Right lobe of liver (tissue), 4 donors: ENCODE measurements at regions not wholly inside any gene's neighbourhood (a gene's known extent, or its start where the extent isn't known, plus 50 kb on each side); places are given as distances from the start of the nearest gene placed in this dataset.

Experiments used
- POLR2A ChIP-seq: fragments of 450-650 bp; IDR thresholded peaks from one replicate; pipeline ENCODE4 v1.6.1; 2017; ENCODE audit warnings: antibody characterized with exemption, mild to moderate bottlenecking
- TF ChIP-seq, protein P1 (sequence below), 4 donors: fragments of 200-600 bp in 3 of 4; fragments of 450-650 bp in 1 of 4; IDR thresholded peaks; one replicate each; pipeline versions ENCODE4 v1.5.1 to v1.8.0; 2016 to 2022; ENCODE audit warnings: antibody characterized with exemption in 4 of 4, mild to moderate bottlenecking in 2 of 4
- donor health status: DM: no; HTN: no; CAD: no.
- donor health status: DM: no; HTN: no; CAD: no.
- donor health status: DM: no; HTN: yes; CAD: no.

DNA sequence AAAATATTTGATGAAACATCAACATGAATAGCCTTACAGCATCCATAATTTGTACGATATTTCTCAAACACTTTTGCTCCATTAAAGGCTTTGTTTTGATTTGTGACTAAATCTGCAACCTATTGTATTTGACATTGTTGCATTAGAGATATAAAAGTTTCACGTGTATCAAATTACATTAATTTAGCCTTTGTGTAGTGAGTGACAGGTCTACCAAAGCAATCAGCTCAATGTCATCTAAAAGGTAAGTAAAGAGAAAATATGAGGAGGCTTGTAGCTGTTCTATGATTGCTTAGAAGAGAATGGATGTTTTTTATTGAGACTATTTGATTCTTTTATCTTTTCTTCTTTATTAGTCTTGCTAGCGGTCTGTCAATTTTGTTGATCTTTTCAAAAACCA is 430.2 kb downstream of the GALR1 start:
- TF ChIP-seq, protein P1, sequence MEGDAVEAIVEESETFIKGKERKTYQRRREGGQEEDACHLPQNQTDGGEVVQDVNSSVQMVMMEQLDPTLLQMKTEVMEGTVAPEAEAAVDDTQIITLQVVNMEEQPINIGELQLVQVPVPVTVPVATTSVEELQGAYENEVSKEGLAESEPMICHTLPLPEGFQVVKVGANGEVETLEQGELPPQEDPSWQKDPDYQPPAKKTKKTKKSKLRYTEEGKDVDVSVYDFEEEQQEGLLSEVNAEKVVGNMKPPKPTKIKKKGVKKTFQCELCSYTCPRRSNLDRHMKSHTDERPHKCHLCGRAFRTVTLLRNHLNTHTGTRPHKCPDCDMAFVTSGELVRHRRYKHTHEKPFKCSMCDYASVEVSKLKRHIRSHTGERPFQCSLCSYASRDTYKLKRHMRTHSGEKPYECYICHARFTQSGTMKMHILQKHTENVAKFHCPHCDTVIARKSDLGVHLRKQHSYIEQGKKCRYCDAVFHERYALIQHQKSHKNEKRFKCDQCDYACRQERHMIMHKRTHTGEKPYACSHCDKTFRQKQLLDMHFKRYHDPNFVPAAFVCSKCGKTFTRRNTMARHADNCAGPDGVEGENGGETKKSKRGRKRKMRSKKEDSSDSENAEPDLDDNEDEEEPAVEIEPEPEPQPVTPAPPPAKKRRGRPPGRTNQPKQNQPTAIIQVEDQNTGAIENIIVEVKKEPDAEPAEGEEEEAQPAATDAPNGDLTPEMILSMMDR (IDR thresholded peaks at IDR 0.05) = no peak
- no peak for TF ChIP-seq POLR2A
